GM21786 (cell line): ENCODE measurements at regions not wholly inside any gene's neighbourhood (a gene's known extent, or its start where the extent isn't known, plus 50 kb on each side); places are given as distances from the start of the nearest gene placed in this dataset.

ENCODE experiments used
- ATAC-seq: cut with Tn5 transposase; IDR thresholded peaks from one replicate; pipeline ENCODE4 v1.9.1; 2021; ENCODE audit not compliant: unreplicated experiment

- no peak for ATAC-seq
These were observed 656.3 kb upstream of the ZNF608 start for GRCh38 chr5:125402787-125403186.

GRCh38 chr5:125404056-125404455 lies 657.6 kb upstream of the ZNF608 start:
- ATAC-seq, result no peak

DNA sequence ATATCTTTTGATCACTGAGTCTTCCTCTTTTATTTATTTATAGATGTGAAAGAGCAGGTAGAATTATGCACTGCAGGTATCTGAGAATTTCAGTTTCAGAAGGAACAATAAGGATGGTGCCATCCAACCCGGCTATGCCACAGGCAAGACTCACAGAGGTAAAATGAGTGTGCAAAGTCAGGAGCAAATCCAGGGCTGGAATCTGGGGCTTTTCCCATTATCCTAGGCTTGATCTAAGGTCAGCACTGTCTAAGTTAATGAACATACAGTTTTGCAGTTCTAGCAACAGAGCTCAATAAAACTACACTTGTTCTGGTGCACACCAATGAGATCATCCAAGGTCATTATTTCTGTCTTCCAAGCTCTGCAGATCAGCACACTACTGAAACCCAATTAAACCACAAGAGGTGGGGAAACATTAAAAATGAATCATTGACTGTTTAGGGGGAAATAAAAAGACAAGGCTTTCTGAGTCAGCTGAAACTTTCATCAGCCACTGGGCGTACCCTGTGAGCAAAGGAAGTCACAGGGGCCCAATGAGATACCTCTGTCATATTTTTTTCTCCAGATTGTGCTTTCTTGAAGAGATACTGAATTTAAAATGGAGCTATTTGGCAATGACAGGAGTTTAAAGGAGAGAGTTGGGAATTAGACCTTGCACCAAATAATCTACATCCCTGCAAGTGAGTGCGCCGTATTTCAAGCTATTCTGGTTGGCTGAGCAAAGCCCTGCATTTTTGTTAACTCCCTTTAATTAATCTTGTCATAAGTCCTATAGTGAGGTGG lies 662.2 kb upstream of the ZNF608 start:
- ATAC-seq, result peak; percentile 28

- no peak for ATAC-seq
These were observed 662.9 kb upstream of the ZNF608 start for GRCh38 chr5:125409234-125409860.

DNA sequence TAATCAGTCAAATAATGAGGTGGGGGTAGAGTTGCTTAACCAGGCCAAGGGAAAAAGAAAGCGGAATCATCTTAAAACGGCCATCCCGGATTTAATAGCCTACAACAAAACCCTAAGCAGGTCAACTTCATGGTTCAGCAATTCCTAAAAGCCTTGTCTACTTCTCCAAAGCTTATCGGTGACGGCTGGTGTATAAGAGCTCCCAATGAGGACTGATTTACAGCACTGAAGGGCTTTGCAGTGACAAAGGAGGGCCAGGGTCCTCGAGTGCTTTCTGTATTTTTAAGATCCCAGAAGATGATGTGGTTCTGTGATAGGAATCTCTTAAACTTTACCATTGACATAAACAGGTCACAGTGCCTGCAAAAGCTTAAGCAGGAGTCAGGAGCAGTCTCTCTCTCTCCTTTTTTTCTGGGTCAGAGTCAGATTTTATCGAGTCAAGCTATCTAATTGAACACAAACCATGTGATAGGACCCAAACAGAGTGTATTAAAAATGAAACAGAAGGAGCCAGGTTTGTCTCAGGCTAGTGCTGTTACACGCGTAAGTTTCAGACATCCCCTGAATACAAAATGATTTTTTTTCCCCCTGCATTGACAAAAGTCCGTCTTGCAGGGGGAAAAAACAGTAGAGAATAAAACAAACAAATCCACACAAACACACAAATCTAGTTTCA lies 663.6 kb upstream of the ZNF608 start:
- no peak for ATAC-seq

- ATAC-seq, result no peak
These were observed 664.2 kb upstream of the ZNF608 start for GRCh38 chr5:125410537-125411070.

GRCh38 chr5:125411071-125411743 lies 664.8 kb upstream of the ZNF608 start:
- ATAC-seq, result peak; percentile 64

GRCh38 chr5:125411744-125412560 lies 665.5 kb upstream of the ZNF608 start:
- ATAC-seq, result peak; percentile 55

DNA sequence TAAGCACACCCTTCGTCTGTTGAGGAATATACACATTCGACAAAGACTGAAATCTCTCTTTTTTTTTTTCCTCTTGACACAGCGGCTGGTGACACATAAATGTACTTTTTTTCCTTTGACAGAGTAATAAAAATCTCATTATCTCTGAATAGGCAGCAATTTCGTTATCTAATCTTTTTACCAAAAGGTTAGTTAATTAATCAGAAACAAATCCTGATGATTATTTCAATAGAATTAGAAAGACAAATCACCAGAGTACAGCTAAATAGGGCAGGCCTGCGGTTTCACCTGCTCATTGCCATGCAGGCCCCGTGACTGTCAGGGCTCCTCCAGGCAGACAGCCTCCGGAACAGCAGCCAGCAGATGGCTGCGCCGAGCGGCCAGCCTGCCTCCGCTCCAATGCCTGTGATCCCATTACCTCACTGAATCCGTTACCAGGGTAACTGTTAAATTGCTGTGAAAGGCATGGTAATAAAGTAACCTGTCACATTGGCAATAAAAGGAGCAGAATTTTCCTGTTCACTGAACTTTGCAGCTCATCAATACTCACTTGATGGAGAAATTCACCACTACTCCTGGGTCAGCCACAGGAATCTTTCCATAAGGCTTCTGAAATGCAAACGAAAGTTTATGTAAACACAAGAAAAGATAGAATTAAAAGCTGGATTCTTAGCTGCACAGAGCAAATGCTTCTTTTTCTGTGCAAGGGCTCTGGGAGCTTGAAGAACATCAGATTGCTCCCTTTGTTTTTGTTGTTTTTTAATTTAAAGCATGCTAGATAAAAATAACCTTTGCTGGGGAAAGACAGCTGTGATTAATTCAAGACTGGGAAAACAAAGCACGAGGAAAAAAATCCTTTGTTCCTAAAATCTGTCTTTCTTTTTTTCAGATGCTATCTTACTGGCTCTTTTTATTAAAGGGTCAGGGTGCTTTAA lies 666.4 kb upstream of the ZNF608 start:
- ATAC-seq, result peak; percentile 29

GRCh38 chr5:125413496-125414274 lies 667.2 kb upstream of the ZNF608 start:
- no peak for ATAC-seq

GRCh38 chr5:125415126-125415525 lies 668.7 kb upstream of the ZNF608 start:
- ATAC-seq, result no peak

GRCh38 chr5:125416055-125416454 lies 669.6 kb upstream of the ZNF608 start:
- no peak for ATAC-seq

- no peak for ATAC-seq
These were observed 674.6 kb upstream of the ZNF608 start for GRCh38 chr5:125421006-125421405.

DNA sequence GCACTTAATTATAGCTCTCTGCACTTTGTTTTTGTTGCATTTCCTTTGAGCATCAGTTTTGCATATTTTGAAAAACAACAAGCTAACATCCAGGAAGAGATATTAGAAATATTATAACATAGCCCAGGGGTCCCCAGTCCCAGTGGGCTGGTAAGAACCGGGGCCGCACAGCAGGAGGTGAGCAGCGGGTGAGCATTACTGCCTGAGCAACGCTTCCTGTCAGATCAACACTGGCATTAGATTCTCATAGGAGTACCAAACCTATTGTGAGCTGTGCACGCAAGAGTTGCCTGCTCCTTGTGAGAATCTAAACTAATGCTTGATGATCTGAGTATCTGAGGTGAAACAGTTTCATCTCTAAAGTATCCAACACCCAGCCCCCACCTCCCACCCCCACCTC lies 675.9 kb upstream of the ZNF608 start:
- ATAC-seq, result no peak

- no peak for ATAC-seq
These were observed 678.1 kb upstream of the ZNF608 start for GRCh38 chr5:125424402-125425141.

- ATAC-seq, result no peak
These were observed 683.1 kb upstream of the ZNF608 start for GRCh38 chr5:125429498-125429897.

DNA sequence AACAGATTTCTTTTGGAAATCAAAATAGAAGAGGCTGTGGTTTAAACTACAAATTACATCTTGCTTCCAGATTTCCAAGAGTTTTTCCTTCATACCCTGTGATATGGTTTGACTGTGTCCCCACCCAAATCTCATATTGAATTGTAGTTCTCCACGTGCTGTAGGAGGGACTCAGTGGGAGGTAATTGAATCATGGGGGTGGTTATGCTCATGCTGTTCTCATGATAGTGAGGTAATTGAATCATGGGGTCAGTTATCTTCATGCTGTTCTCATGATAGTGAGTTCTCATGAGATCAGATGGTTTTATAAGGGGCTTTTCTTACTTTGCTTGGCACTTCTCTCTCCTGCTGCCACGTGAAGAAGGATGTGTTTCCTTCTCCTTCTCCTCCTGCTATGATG lies 687.0 kb upstream of the ZNF608 start:
- no peak for ATAC-seq

GRCh38 chr5:125439243-125439642 lies 692.8 kb upstream of the ZNF608 start:
- ATAC-seq, result no peak
